HG03558 (cell line): ENCODE measurements at regions not wholly inside any gene's neighbourhood (a gene's known extent, or its start where the extent isn't known, plus 50 kb on each side); places are given as distances from the start of the nearest gene placed in this dataset.
"Not testable (repeated sequence)": the region's sequence is repeated elsewhere in the genome, so short reads cannot be mapped to it uniquely, and the experiment has no call there.

Experiments
- ATAC-seq: cut with Tn5 transposase; IDR thresholded peaks from one replicate; pipeline ENCODE4 v1.9.1; 2021; ENCODE audit warnings: moderate number of reproducible peaks; ENCODE audit not compliant: unreplicated experiment; ENCODE audit errors: extremely low read depth

- no peak for ATAC-seq
Observed at GRCh38 chr6:2351807-2352431, 106.5 kb upstream of the GMDS start.

DNA sequence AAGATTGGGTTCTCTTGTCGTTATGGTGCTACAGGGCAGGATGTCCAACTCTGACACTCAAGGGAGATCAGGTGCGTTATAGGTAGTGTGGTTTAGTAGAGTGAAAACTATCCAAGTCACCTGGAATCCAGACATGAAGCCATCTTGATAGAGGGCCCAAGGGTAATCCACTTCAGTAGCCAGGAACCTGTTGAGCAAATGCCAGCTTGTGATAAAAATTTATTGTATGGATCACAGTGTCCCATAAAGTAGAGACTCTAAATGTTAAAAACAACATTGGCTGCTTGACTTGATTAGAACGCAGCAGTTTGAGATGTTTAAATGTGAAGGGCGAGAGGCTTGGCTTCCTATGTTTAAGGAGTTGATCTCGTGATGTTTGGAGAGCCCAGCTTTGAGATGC lies 105.7 kb upstream of the GMDS start:
- no peak for ATAC-seq

DNA sequence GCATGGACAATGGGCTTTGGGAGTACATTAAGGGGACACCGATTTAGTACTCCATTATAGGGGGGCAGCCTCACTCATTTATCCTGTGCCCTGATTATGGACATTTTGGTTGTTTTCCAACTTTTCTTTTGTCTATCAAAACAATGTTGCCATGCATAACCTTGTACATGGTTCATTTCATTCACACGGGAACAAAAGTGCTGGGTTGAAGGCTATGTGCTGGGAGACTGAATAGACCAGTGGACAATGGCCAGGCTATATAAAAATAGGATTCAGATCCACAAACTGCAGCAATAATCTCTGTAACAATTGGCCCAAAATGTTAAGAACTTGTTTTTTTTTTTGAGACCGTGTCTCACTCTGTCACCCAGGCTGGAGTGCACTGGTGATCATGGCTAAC lies 100.7 kb upstream of the GMDS start:
- no peak for ATAC-seq

DNA sequence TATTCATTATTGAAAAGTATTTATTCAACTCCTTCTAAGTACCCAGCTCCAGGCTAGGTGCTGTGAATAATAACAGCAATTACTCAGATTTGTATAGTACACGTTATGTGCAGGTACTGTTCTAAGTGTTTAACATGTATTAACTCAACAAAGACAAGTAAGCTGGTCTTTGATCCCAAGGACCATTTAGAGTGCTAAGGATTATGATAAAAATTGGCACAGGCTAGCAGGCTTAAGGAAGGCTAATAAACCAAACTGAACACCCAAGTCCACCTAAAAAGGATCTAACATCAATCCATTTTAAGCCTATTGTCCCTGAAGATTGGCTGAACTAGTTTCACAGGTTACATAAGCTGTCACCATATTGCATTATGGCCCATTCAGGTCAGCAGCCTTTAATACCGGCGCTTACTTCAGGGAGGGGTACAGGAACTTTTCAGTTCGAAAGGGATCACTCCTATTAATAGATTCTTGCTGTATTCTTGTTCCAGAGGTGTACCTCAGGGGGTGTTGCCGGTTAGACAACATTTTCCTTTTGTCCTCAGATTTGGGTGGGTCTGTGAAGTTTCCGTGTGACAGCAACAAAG lies 99.0 kb upstream of the GMDS start:
- no peak for ATAC-seq

DNA sequence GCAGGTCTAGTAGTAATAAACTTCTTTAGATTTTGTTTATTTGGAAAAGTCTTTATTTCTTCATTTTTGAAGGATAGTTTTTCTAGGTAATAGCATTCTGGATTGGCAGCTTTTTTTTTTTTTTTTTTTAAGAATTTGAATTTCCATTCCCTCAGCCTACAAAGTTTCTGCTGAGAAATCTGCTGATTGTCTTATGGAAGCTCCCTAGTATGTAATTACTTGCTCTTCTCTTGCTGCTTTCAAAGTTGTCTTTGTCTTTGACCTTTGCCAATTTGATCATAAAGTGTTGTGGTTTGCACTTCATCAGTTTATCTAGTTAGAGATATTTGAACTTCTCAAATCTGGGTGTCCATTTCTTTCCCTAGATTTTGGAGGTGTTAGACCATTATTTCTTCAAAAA lies 82.2 kb upstream of the GMDS start:
- no peak for ATAC-seq

GRCh38 chr6:2324166-2324953 lies 79.0 kb upstream of the GMDS start:
- no peak for ATAC-seq

DNA sequence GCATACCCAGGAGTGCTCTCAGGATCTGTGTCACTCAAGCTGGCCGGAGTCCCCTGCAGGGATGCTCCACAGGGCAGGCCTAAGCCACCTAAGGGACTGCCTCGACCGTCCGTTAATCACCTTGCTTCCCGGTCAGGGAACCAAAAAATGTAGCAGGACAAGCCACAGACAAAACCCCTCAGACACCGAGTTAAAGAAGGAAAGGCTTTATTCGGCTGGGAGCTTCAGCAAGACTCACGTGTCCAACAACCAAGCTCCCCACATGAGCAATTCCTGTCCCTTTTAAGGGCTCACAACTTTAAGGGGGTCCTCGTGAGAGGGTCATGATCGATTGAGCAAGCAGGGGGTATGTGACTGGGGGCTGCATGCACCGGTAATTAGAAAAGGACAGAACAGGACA lies 72.1 kb upstream of the GMDS start:
- not testable (repeated sequence) for ATAC-seq

DNA sequence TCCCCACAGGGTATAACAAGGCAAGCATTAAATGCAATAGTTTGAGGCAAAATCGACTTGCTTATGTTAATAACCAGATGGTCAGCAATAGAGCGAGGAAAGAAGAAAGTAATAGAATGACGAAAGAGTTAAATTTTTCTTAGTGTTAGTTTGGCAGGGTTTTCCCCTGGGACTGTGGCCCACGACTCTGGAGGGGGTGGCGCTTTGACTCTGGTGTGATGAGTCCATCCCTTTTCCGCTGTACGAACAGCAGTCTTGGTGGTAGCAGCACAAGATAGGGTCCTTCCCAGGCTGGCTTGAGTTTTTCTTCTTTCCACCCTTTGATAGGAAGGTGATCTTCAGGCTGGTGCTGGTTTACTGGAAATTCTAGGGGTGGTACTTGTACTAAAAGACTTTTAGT lies 69.2 kb upstream of the GMDS start:
- no peak for ATAC-seq

DNA sequence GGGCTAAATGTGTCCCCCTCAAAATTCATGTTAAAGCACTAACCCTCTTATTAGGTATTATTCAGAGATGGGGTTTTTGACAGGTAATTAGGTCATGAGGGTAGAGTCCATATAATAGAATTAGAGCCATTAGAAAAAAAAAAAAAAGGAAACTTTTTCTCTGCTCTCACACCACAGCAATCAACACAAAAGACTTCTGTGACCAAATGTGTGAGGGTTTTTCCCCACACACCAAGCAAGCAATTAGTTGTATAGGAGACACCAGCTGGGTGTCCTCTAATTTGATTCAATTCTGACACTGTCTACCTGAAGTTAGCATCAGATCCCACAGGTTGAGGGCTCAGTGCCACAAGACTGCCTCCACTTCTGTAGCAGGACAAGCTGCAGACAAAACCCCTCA lies 64.6 kb upstream of the GMDS start:
- ATAC-seq = no peak

- ATAC-seq = no peak
Observed at GRCh38 chr6:2309122-2309521, 63.7 kb upstream of the GMDS start.

DNA sequence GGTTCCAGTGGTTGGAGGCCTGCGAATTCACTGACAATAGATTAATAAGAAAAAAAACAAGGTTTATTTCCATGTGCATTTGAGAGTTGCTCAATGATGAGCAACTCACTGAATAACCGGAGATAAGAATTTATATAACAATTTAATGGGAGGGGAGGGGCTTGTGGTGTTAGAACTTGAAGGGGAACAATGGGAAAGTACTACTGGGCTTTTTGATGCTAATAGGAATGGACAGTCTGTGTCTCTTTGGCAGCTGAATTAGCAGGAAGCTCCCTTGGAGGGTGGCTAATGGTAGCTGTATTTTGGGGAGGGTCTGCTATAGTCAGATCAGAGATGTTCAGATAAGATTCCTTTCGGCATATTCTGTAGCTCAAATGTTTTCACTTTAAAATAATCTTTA lies 62.4 kb upstream of the GMDS start:
- ATAC-seq = no peak

- no peak for ATAC-seq
Observed at GRCh38 chr6:2305951-2306350, 60.5 kb upstream of the GMDS start.

GRCh38 chr6:2302482-2302881 lies 57.1 kb upstream of the GMDS start:
- ATAC-seq = not testable (repeated sequence)

DNA sequence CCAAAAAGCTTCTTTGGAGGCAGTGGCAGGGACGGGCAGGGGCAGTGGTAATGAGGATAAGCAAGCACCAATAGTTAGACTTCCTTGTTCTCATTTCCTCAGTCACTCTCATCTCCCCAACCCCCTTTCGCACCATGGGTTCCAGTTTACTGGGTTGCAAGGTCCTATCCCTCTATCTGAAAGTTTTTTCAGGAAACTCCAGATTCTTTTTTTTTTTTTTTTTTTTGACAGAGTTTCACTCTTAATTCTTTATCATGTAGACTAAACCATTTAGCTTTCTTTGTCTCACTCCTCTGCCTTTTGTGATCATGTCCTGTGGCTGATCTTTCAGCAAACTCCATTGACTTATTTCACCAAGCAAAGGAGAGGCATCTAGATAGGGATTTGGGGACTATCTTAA lies 51.4 kb upstream of the GMDS start:
- no peak for ATAC-seq
